ENCODE measurements at regions not wholly inside any gene's neighbourhood (a gene's known extent, or its start where the extent isn't known, plus 50 kb on each side); places are given as distances from the start of the nearest gene placed in this dataset.

GRCh38 chr3:126277629-126278378 is 79.4 kb downstream of the KLF15 start:
- TF ChIP-seq EZH2 (IDR thresholded peaks at IDR 0.05; ENCODE audit: insufficient read depth, low read length) (no peak), CTCF (IDR thresholded peaks at IDR 0.05; ENCODE audit: insufficient read depth, low read depth, low read length) (no peak)
- H3K4me3 ChIP-seq (ENCODE audit: insufficient read depth, low read depth, low read length) = no peak overlapping the region
- Mint-ChIP-seq H3K4me3 (ENCODE audit: unreplicated experiment) (no peak overlapping the region), H3K4me1 (ENCODE audit: low read depth, unreplicated experiment) (peaks cover 2% of the 10 kb centered on the region), H3K27ac (ENCODE audit: unreplicated experiment) (peak overlapping the region; percentile 34), H3K27me3 (ENCODE audit: low read depth, unreplicated experiment) (peaks cover 35% of the 10 kb centered on the region), H3K36me3 (ENCODE audit: low read depth, unreplicated experiment) (no peaks in the 10 kb centered on the region), H3K9me3 (ENCODE audit: unreplicated experiment) (peaks cover 4% of the 10 kb centered on the region)
- H3K27ac ChIP-seq (ENCODE audit: low read depth, low read length) = no peak overlapping the region
- no peaks in the 10 kb centered on the region for H3K36me3 ChIP-seq (ENCODE audit: insufficient read depth, low read length)
- H4K20me1 ChIP-seq (ENCODE audit: insufficient read depth, low read length) = no peaks in the 10 kb centered on the region
- no peak overlapping the region for H3K9ac ChIP-seq (ENCODE audit: low read length)
- H2AFZ ChIP-seq (ENCODE audit: low read depth, low read length) = no peak overlapping the region
- no peaks in the 10 kb centered on the region for H3K27me3 ChIP-seq (ENCODE audit: insufficient read depth, low read length)
- H3K9me3 ChIP-seq (ENCODE audit: insufficient read depth, low read depth, low read length) = no peaks in the 10 kb centered on the region
- DNase-seq (ENCODE audit: low read depth) (no peak), FAIRE-seq (no peak)
- no peaks in the 10 kb centered on the region for H3K79me2 ChIP-seq (ENCODE audit: insufficient read depth, low read length)
- H3K4me1 ChIP-seq (ENCODE audit: insufficient read depth, low read length) = no peaks in the 10 kb centered on the region
- no peak overlapping the region for H3K4me2 ChIP-seq (ENCODE audit: low read length)

- peaks cover 39% of the 10 kb centered on the region for H3K27me3 Mint-ChIP-seq (ENCODE audit: low read depth, unreplicated experiment)
- no peak for FAIRE-seq
- TF ChIP-seq CTCF (IDR thresholded peaks at IDR 0.05; ENCODE audit: insufficient read depth, low read depth, low read length) (no peak), EZH2 (IDR thresholded peaks at IDR 0.05; ENCODE audit: insufficient read depth, low read length) (no peak)
- peaks cover 4% of the 10 kb centered on the region for H3K9me3 Mint-ChIP-seq (ENCODE audit: unreplicated experiment)
- H3K4me1 ChIP-seq (ENCODE audit: insufficient read depth, low read length) = peaks cover 5% of the 10 kb centered on the region
- H3K27me3 ChIP-seq (ENCODE audit: insufficient read depth, low read length) = no peaks in the 10 kb centered on the region
- no peak overlapping the region for H3K4me2 ChIP-seq (ENCODE audit: low read length)
- H3K4me3 ChIP-seq (ENCODE audit: insufficient read depth, low read depth, low read length) = no peak overlapping the region
- H3K27ac Mint-ChIP-seq (ENCODE audit: unreplicated experiment) = no peak overlapping the region
- H3K36me3 ChIP-seq (ENCODE audit: insufficient read depth, low read length) = no peaks in the 10 kb centered on the region
- DNase-seq (ENCODE audit: low read depth) = no peak
- no peak overlapping the region for H3K27ac ChIP-seq (ENCODE audit: low read depth, low read length)
- H3K79me2 ChIP-seq (ENCODE audit: insufficient read depth, low read length) = no peaks in the 10 kb centered on the region
- H3K9ac ChIP-seq (ENCODE audit: low read length) = no peak overlapping the region
- no peak overlapping the region for H2AFZ ChIP-seq (ENCODE audit: low read depth, low read length)
- no peaks in the 10 kb centered on the region for H3K9me3 ChIP-seq (ENCODE audit: insufficient read depth, low read depth, low read length)
- no peaks in the 10 kb centered on the region for H4K20me1 ChIP-seq (ENCODE audit: insufficient read depth, low read length)
- H3K4me1 Mint-ChIP-seq (ENCODE audit: low read depth, unreplicated experiment) = peaks cover 2% of the 10 kb centered on the region
- H3K36me3 Mint-ChIP-seq (ENCODE audit: low read depth, unreplicated experiment) = no peaks in the 10 kb centered on the region
- H3K4me3 Mint-ChIP-seq (ENCODE audit: unreplicated experiment) = no peak overlapping the region
Observed at GRCh38 chr3:126275620-126275904, 81.6 kb downstream of the KLF15 start.

Data from astrocyte (in vitro differentiated cells and primary cell).